ENCODE measurements at regions not wholly inside any gene's neighbourhood (a gene's known extent, or its start where the extent isn't known, plus 50 kb on each side); places are given as distances from the start of the nearest gene placed in this dataset.

DNA sequence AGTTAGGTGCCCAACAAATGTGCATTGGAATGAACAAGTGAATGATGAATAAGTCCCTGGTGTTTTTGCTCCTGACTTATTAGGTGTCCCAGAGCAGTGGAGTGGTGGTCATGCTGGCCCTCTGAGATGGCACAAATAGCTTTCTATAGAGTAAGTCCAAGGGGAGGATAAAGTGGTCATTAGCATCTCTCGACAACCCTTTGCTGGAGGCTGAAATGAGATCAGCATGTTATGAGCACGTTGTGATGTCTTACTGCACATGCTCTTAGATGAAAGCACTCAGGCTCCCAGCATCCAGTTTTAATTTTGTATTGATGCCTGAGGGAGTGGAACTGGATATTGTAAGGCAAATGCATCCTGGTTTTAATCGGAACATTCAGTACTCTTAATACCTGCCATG, 326.2 kb downstream of the RFC3 start:
- H3K27me3 ChIP-seq (replicated peaks; ENCODE audit: control insufficient read depth, insufficient read depth, low read length), result no peaks in the 10 kb centered on the region
- H3K4me1 ChIP-seq, result no peaks in the 10 kb centered on the region; the same call in 1 of the 2 replicates
- H3K4me3 Mint-ChIP-seq (ENCODE audit: unreplicated experiment), result no peak overlapping the region
- H3K27ac Mint-ChIP-seq (ENCODE audit: unreplicated experiment), result no peak overlapping the region
- no peaks in the 10 kb centered on the region for H3K27me3 Mint-ChIP-seq (ENCODE audit: insufficient read depth, unreplicated experiment)
- no TSS peak for BruUV-seq (replicated peaks)
- no peak overlapping the region for H3K4me3 ChIP-seq (ENCODE audit: low read depth, low read length)
- no peaks in the 10 kb centered on the region for H3K9me3 ChIP-seq
- TF ChIP-seq, protein P1, sequence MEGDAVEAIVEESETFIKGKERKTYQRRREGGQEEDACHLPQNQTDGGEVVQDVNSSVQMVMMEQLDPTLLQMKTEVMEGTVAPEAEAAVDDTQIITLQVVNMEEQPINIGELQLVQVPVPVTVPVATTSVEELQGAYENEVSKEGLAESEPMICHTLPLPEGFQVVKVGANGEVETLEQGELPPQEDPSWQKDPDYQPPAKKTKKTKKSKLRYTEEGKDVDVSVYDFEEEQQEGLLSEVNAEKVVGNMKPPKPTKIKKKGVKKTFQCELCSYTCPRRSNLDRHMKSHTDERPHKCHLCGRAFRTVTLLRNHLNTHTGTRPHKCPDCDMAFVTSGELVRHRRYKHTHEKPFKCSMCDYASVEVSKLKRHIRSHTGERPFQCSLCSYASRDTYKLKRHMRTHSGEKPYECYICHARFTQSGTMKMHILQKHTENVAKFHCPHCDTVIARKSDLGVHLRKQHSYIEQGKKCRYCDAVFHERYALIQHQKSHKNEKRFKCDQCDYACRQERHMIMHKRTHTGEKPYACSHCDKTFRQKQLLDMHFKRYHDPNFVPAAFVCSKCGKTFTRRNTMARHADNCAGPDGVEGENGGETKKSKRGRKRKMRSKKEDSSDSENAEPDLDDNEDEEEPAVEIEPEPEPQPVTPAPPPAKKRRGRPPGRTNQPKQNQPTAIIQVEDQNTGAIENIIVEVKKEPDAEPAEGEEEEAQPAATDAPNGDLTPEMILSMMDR (IDR thresholded peaks at IDR 0.05; ENCODE audit: insufficient read depth in 1 of 2, low read depth in 1 of 2, low read length in 1 of 2, severe bottlenecking in 1 of 2, unreplicated experiment in 1 of 2), result no peak
- CTCF ChIA-PET, result no interaction called here
- H3K36me3 ChIP-seq (ENCODE audit: control insufficient read depth, insufficient read depth, low read length), result no peaks in the 10 kb centered on the region
- no peak for DNase-seq
- H3K9me3 Mint-ChIP-seq (ENCODE audit: unreplicated experiment), result no peaks in the 10 kb centered on the region
- POLR2A ChIA-PET, result no interaction called here
- H3K4me1 Mint-ChIP-seq (ENCODE audit: low read depth, unreplicated experiment), result no peaks in the 10 kb centered on the region
- H3K36me3 Mint-ChIP-seq (ENCODE audit: insufficient read depth, unreplicated experiment), result no peaks in the 10 kb centered on the region
- intact Hi-C loops (cut with micrococcal nuclease; ENCODE audit: unreplicated experiment), result no loop called here

DNA sequence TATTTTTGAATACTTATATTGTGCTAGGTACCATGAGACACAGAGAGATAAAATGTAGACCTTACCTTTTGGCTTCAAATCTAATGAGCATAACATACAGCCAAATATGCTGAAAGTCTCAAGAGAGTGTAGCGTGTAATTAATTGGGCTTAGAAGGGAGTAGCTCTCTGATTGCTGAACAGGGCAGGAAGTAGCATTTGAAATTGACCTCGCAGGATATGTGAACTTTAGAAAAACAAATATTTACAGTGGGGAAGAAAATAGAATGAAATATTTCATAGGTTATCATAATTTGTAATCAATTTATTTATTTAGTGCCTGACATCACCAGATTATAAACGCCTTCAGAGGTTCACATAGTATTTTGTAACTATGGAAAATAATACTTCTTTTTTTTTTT, 327.1 kb downstream of the RFC3 start:
- DNase-seq, result no peak
- TF ChIP-seq, protein P1 (IDR thresholded peaks at IDR 0.05; ENCODE audit: insufficient read depth in 1 of 2, low read depth in 1 of 2, low read length in 1 of 2, severe bottlenecking in 1 of 2, unreplicated experiment in 1 of 2), result no peak
- Mint-ChIP-seq H3K9me3 (ENCODE audit: unreplicated experiment) (no peaks in the 10 kb centered on the region), H3K4me3 (ENCODE audit: unreplicated experiment) (no peak overlapping the region), H3K27me3 (ENCODE audit: insufficient read depth, unreplicated experiment) (no peaks in the 10 kb centered on the region), H3K27ac (ENCODE audit: unreplicated experiment) (no peak overlapping the region), H3K4me1 (ENCODE audit: low read depth, unreplicated experiment) (no peaks in the 10 kb centered on the region), H3K36me3 (ENCODE audit: insufficient read depth, unreplicated experiment) (no peaks in the 10 kb centered on the region)
- no TSS peak for BruUV-seq (replicated peaks)
- Histone ChIP-seq H3K4me1 (no peaks in the 10 kb centered on the region; the same call in 1 of the 2 replicates), H3K4me3 (ENCODE audit: low read depth, low read length) (no peak overlapping the region), H3K36me3 (ENCODE audit: control insufficient read depth, insufficient read depth, low read length) (no peaks in the 10 kb centered on the region), H3K9me3 (no peaks in the 10 kb centered on the region), H3K27me3 (replicated peaks; ENCODE audit: control insufficient read depth, insufficient read depth, low read length) (no peaks in the 10 kb centered on the region)
- POLR2A ChIA-PET, result no interaction called here
- intact Hi-C loops (cut with micrococcal nuclease; ENCODE audit: unreplicated experiment), result no loop called here
- CTCF ChIA-PET, result no interaction called here

DNA sequence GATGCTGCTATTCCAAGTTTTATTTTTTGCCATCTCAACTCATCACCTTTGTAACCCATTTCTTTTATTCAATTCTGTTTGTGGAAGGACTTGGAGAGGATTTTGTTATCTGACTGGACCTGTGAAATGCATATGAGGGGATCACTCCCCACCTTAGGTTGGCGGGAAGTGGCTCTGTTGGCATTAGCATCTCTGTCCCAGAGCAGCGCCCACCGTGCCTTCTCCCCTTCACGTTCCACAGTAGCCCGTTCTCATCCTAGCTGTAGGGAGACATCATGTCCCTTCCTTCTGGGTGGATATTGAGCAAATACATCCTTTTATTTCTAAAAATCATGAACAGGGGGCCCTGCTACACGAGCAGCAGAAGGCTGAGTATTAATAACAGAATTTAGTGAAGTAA, 330.4 kb downstream of the RFC3 start:
- no peaks in the 10 kb centered on the region for H3K27me3 Mint-ChIP-seq (ENCODE audit: insufficient read depth, unreplicated experiment)
- TF ChIP-seq, protein P1 (IDR thresholded peaks at IDR 0.05; ENCODE audit: insufficient read depth in 1 of 2, low read depth in 1 of 2, low read length in 1 of 2, severe bottlenecking in 1 of 2, unreplicated experiment in 1 of 2), result no peak
- CTCF ChIA-PET, result no interaction called here
- peaks cover 13% of the 10 kb centered on the region for H3K4me1 Mint-ChIP-seq (ENCODE audit: low read depth, unreplicated experiment)
- H3K9me3 Mint-ChIP-seq (ENCODE audit: unreplicated experiment), result no peaks in the 10 kb centered on the region
- no peak overlapping the region for H3K27ac Mint-ChIP-seq (ENCODE audit: unreplicated experiment)
- H3K36me3 ChIP-seq (ENCODE audit: control insufficient read depth, insufficient read depth, low read length), result no peaks in the 10 kb centered on the region
- DNase-seq, result no peak
- peaks cover 4% of the 10 kb centered on the region; the same call in 1 of the 2 replicates for H3K4me1 ChIP-seq
- no peaks in the 10 kb centered on the region for H3K9me3 ChIP-seq
- intact Hi-C loops (cut with micrococcal nuclease; ENCODE audit: unreplicated experiment), result no loop called here
- no peaks in the 10 kb centered on the region for H3K27me3 ChIP-seq (replicated peaks; ENCODE audit: control insufficient read depth, insufficient read depth, low read length)
- H3K4me3 Mint-ChIP-seq (ENCODE audit: unreplicated experiment), result no peak overlapping the region
- no peak overlapping the region for H3K4me3 ChIP-seq (ENCODE audit: low read depth, low read length)
- no TSS peak for BruUV-seq (replicated peaks)
- no peaks in the 10 kb centered on the region for H3K36me3 Mint-ChIP-seq (ENCODE audit: insufficient read depth, unreplicated experiment)
- POLR2A ChIA-PET, result no interaction called here

All from Caco-2 (cell line).